Subcutaneous abdominal adipose tissue (tissue), 5 donors: ENCODE measurements at regions not wholly inside any gene's neighbourhood (a gene's known extent, or its start where the extent isn't known, plus 50 kb on each side); places are given as distances from the start of the nearest gene placed in this dataset.

Experiments
- H3K27ac ChIP-seq: one replicate; pipeline ENCODE4 v1.7.0; 2013; ENCODE audit warnings: low read depth, mild to moderate bottlenecking, inconsistent platforms, low read length, moderate library complexity
- H3K27me3 ChIP-seq, 5 donors: one replicate each; pipeline ENCODE4 v1.7.0; 2013; ENCODE audit warnings: low read length in 5 of 5, inconsistent platforms in 1 of 5; ENCODE audit not compliant: control insufficient read depth in 5 of 5, insufficient read depth in 4 of 5
- H3K36me3 ChIP-seq, 5 donors: one replicate each; pipeline ENCODE4 v1.7.0; 2013; ENCODE audit warnings: low read length in 5 of 5; ENCODE audit not compliant: control insufficient read depth in 5 of 5, insufficient read depth in 5 of 5
- H3K4me1 ChIP-seq, 5 donors: one replicate each; pipeline ENCODE4 v1.7.0; 2013; ENCODE audit warnings: low read length in 5 of 5, mild to moderate bottlenecking in 3 of 5, moderate library complexity in 1 of 5; ENCODE audit not compliant: control insufficient read depth in 5 of 5, insufficient read depth in 5 of 5
- H3K4me3 ChIP-seq, 5 donors: one replicate each; pipeline ENCODE4 v1.7.0; 2013; ENCODE audit warnings: low read length in 5 of 5, low read depth in 1 of 5
- H3K9ac ChIP-seq, 5 donors: one replicate each; pipeline ENCODE4 v1.7.0; 2013; ENCODE audit warnings: low read length in 5 of 5, mild to moderate bottlenecking in 4 of 5, moderate library complexity in 3 of 5
- H3K9me3 ChIP-seq, 5 donors: one replicate each; pipeline ENCODE4 v1.7.0; 2013; ENCODE audit warnings: low read length in 5 of 5; ENCODE audit not compliant: control insufficient read depth in 5 of 5
- donor health status: healthy.
- donor health status: healthy.
- donor health status: healthy.
- donor health status: healthy.
- donor health status: healthy.

DNA sequence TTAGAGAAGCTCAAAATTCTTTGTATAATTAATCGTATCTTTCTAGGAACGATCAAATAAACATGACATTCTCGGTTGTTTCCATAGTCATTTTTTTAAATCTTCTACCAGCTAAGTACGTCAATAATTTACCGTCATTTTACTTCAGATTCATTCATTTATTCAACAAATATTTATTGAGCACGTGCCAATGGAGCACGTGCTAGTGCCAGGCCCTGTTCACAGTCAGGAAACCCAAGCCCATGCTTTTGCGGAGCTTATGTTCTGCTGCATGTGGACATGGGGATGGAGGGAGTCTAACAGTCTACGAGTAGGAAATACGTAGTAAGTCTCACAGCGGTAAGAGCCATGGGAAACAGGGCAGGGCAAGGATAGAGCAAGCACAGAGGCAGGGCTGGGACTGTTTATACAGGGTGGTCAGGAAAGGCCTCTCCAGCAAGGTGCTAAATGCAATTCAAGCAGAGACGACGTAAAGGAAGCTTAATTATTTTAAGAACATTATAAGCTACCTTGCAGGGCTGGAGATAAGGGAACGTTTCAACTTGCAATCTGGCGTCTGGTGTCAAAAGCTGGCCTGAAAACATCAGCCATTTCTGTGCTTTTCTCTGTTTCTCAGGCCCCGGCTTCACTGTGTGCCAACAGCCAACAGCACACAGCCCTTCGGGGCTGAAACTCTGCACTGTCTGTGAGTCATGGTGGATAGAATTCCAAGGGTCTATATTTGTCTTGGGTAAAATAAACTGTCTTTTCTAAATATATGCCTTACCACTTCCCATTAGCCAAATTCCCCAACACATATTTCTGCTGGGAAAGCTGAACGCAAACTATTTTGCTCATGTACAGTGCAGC, 517.1 kb upstream of the ZFP42 start:
- no peak overlapping the region for H3K9ac ChIP-seq

DNA sequence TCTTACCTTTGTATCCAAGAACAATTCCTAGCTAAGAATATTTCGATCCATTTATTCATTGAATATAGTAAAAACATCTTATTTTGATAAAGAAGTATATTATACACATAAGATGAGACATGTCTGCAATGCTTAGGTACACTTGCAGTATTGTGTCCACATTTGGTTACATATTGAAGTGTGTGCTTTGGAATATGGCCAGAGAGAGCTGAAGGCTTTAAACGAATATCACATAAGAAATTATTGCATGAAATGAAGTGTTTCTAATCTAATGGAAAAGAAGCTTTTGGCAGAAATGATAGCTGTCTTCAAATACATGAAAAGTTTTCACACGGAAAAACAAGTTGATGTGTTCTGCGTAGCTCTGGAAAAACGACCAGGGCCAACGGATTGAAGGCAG, 516.1 kb upstream of the ZFP42 start:
- Histone ChIP-seq H3K27me3 (no peaks in the 10 kb centered on the region), H3K36me3 (no peaks in the 10 kb centered on the region), H3K4me3 (no peak overlapping the region), H3K27ac (no peak overlapping the region), H3K4me1 (peaks cover 3 to 14% (median 5%) of the 10 kb centered on the region in 5 donors), H3K9me3 (no peaks in the 10 kb centered on the region), H3K9ac (no peak overlapping the region)

More for the DNA sequence above, 517.1 kb upstream of the ZFP42 start:
- Histone ChIP-seq H3K27ac (no peak overlapping the region), H3K9me3 (no peaks in the 10 kb centered on the region), H3K36me3 (no peaks in the 10 kb centered on the region), H3K4me1 (peaks cover 3 to 14% (median 5%) of the 10 kb centered on the region in 5 donors), H3K27me3 (no peaks in the 10 kb centered on the region), H3K4me3 (no peak overlapping the region)

- Histone ChIP-seq H3K9me3 (no peaks in the 10 kb centered on the region), H3K4me3 (no peak overlapping the region), H3K27ac (no peak overlapping the region), H3K36me3 (no peaks in the 10 kb centered on the region), H3K27me3 (no peaks in the 10 kb centered on the region), H3K9ac (no peak overlapping the region), H3K4me1 (peaks cover 3 to 14% (median 5%) of the 10 kb centered on the region in 5 donors)
Measured at GRCh38 chr4:187480146-187481145, 515.1 kb upstream of the ZFP42 start.

DNA sequence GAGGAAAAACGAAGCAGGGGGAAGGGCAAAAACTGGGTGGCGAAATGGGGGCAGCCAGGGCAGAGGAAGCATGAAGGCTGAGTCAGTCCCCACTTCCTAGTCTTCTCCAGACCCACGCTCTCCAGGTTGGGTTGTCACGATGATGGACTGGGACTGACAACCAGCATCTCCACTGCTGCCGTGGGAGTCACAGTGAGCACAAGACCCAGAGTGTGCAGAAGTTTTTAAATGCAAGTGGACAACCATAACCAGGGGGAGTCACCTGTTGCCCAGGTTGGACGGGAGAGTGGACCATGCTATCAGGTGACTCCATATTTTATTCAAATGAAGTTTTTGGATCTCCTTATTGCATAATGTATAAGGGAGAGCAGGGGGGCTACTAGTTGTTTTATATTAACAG, 511.4 kb upstream of the ZFP42 start:
- H3K27ac ChIP-seq = no peak overlapping the region
- no peak overlapping the region for H3K4me3 ChIP-seq
- no peaks in the 10 kb centered on the region for H3K27me3 ChIP-seq
- H3K9ac ChIP-seq = no peak overlapping the region
- H3K4me1 ChIP-seq = peaks cover 0 to 6% (median 5%) of the 10 kb centered on the region in 5 donors
- H3K9me3 ChIP-seq = no peaks in the 10 kb centered on the region
- no peaks in the 10 kb centered on the region for H3K36me3 ChIP-seq

GRCh38 chr4:187485676-187486075, 509.9 kb upstream of the ZFP42 start:
- Histone ChIP-seq H3K4me3 (no peak overlapping the region), H3K9me3 (no peaks in the 10 kb centered on the region), H3K27me3 (no peaks in the 10 kb centered on the region)

DNA sequence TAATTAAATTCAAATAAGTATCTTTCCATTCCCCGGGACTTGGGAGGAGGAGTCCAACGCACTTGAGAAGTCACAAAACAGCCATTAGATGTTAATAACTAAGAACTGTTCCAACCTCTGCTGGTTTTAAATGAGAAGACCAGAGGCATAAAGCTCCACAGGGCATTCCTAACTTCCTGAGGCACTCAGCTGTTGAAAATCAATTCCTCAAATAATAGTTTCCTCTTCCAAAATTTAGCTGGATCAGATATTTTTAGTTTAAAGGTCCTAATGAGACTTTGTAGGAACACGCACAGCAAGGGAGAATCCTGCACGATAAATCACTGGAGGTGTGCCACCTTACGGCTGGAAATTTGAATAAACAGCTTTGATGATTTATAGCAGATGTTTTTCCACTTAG, 504.3 kb upstream of the ZFP42 start:
- Histone ChIP-seq H3K27me3 (no peaks in the 10 kb centered on the region), H3K27ac (no peak overlapping the region), H3K4me1 (peaks cover 0 to 8% (median 0%) of the 10 kb centered on the region in 5 donors), H3K4me3 (no peak overlapping the region), H3K36me3 (no peaks in the 10 kb centered on the region), H3K9me3 (peaks cover 0 to 3% (median 0%) of the 10 kb centered on the region in 5 donors), H3K9ac (no peak overlapping the region)

More at GRCh38 chr4:187485676-187486075, 509.9 kb upstream of the ZFP42 start:
- Histone ChIP-seq H3K36me3 (no peaks in the 10 kb centered on the region), H3K27ac (no peak overlapping the region), H3K9ac (no peak overlapping the region), H3K4me1 (peaks cover 0 to 2% (median 0%) of the 10 kb centered on the region in 5 donors)

DNA sequence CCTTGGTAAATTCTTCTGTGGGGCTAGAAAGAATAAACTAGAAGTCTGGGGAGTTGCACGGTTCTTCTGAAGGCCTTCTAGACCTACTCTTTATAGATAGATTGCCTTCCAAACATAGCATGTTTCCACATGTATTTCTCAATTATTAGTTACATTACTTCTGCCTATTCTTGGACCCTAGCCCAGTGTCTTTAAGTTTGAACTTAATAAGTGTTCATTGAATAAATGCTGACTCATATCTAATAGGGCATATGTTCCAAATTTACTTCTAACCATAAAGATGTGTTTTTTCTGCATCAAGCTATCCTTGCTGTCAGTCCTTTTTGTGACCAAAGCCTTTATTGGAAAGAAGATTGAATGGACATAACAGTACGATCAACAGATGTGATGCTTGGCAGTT, 503.6 kb upstream of the ZFP42 start:
- Histone ChIP-seq H3K4me1 (peaks cover 0 to 8% (median 0%) of the 10 kb centered on the region in 5 donors), H3K27ac (no peak overlapping the region), H3K4me3 (no peak overlapping the region), H3K9me3 (peaks cover 0 to 3% (median 0%) of the 10 kb centered on the region in 5 donors), H3K27me3 (no peaks in the 10 kb centered on the region), H3K9ac (no peak overlapping the region), H3K36me3 (no peaks in the 10 kb centered on the region)

- no peak overlapping the region for H3K9ac ChIP-seq
- no peaks in the 10 kb centered on the region for H3K36me3 ChIP-seq
- peaks cover 0 to 3% (median 0%) of the 10 kb centered on the region in 5 donors for H3K9me3 ChIP-seq
- H3K4me3 ChIP-seq = no peak overlapping the region
- H3K4me1 ChIP-seq = peaks cover 0 to 8% (median 0%) of the 10 kb centered on the region in 5 donors
- no peaks in the 10 kb centered on the region for H3K27me3 ChIP-seq
- H3K27ac ChIP-seq = no peak overlapping the region
Measured at GRCh38 chr4:187493661-187494060, 501.9 kb upstream of the ZFP42 start.

DNA sequence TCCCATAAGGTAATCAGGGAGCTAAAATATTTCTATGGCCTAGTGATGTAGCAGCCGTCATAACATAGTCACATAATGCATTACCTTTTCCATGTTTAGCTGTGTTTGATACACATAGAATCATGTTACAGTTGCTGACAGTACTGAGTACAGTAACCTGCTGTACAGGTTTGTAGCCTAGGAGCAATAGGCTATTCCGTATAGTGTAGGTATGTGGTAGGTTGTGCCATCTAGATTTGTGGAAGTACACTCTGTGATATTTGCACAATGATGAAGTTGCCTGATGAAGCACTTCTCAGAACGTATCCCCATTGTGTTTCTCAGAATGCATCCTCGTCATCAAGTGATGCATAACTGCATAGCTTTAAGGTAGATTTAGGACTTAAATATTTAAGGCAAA, 495.6 kb upstream of the ZFP42 start:
- no peak overlapping the region for H3K4me3 ChIP-seq
- no peaks in the 10 kb centered on the region for H3K27me3 ChIP-seq
- no peak overlapping the region for H3K9ac ChIP-seq
- H3K36me3 ChIP-seq = no peaks in the 10 kb centered on the region
- no peak overlapping the region for H3K27ac ChIP-seq
- H3K9me3 ChIP-seq = no peaks in the 10 kb centered on the region
- H3K4me1 ChIP-seq = peaks cover 0 to 11% (median 7%) of the 10 kb centered on the region in 5 donors
